ENCODE measurements at regions not wholly inside any gene's neighbourhood (a gene's known extent, or its start where the extent isn't known, plus 50 kb on each side); places are given as distances from the start of the nearest gene placed in this dataset.

DNA sequence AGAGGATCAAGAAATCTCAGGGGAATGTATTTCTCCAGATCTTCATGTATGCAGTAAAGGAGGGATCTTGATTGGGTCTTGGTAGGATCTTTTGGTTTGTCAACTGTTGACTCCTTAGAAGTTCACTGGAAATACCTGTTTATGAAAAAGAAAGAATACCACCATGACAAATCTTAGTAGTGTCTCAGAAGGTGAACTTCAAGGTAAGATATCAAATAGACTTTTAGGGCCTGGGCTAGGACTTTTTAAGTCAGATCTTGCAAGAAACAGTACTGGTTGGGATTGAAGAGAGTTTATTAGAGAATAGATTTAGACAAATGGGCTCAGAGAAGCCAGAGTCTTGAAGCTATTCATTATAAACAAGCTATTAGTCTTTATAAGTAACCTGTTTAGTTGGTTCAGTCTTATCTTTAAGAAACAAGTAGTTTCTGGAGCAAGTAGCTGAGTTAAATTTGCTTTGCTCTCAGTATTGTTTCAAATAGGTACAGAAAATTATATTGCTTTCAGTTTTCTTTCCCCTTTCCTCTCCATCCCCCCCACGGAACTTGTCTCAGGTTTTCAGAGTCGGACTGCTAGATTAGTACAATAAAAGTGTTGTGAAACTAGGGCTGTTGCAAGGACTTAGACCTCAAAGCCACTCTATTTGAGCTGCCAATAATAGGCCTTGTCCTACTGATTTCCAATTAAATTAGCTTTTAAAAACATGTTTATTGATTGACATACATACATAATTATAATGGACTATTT is 529.1 kb upstream of the CITED2 start:
- Mint-ChIP-seq H3K36me3 (ENCODE audit: low read depth) (no peaks in the 10 kb centered on the region), H3K27ac (no peak overlapping the region), H3K4me3 (no peak overlapping the region), H3K9me3 (no peaks in the 10 kb centered on the region), H3K27me3 (no peaks in the 10 kb centered on the region), H3K4me1 (no peaks in the 10 kb centered on the region)
- ChIA-PET POLR2A (no interaction called here), CTCF (interaction anchor here (0.6 kb wide), 1 partner anchor 32 kb away, joined by 3 read pairs; no protein-coding TSS in a partner anchor)
- DNase-seq: no peak

DNA sequence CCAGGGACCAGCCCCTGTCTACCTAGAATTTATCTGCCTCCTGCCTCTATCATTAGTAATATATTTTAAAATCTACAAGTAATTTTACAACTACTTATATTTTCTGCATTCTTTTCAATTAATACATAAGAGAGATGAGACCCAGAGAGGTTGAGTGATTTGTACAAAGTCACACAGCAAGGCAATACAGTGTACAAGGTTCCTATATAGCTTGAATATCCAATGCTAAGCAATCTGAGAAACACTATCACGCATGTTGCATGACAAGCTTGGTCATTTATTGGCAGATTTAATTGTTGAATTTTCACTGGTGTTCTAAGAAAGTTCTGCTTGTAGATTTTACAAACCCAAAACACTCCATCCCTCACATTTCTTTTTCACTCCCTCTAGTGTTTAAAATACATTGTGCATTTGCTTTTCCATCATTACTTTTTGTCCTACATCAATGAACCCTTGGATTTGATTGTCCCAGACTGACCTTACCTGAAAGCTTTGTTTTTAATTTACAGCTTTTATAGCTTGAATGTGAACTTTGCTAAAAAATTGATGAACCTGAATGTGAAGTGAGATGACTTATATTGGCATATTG is 520.9 kb upstream of the CITED2 start:
- peaks cover 3% of the 10 kb centered on the region for H3K27me3 Mint-ChIP-seq

DNA sequence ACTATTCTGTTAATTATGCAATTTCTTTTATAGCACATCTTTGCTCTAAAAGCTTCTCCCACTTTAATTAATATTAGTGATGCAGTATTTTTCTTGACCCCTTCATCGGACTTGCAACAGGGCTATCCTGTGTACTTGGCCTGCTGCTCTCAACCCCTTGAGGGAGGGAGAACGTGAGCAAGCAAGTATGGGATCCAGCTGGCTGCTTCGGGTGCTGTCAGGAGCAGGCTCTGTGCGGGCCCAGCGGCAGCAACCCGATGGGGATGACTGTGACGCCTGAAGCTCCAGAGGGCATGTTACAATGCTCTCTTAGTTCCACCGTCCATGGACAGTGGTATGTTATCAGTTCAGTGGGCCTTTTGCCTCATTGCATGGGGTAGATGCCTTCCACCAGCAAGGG is 519.8 kb upstream of the CITED2 start:
- DNase-seq: no peak
- Mint-ChIP-seq H3K9me3 (no peaks in the 10 kb centered on the region), H3K4me1 (no peaks in the 10 kb centered on the region), H3K4me3 (no peak overlapping the region), H3K27ac (no peak overlapping the region), H3K27me3 (peaks cover 3% of the 10 kb centered on the region), H3K36me3 (ENCODE audit: low read depth) (no peaks in the 10 kb centered on the region)
- POLR2A ChIA-PET: no interaction called here
- CTCF ChIA-PET: interaction anchor here (0.6 kb wide), 1 partner anchor 39 kb away, joined by 4 read pairs; no protein-coding TSS in a partner anchor

More for the DNA sequence above, 520.9 kb upstream of the CITED2 start:
- POLR2A ChIA-PET: no interaction called here
- CTCF ChIA-PET: no interaction called here
- Mint-ChIP-seq H3K4me1 (no peaks in the 10 kb centered on the region), H3K4me3 (no peak overlapping the region), H3K9me3 (no peaks in the 10 kb centered on the region), H3K36me3 (ENCODE audit: low read depth) (no peaks in the 10 kb centered on the region), H3K27ac (no peak overlapping the region)
- no peak for DNase-seq

DNA sequence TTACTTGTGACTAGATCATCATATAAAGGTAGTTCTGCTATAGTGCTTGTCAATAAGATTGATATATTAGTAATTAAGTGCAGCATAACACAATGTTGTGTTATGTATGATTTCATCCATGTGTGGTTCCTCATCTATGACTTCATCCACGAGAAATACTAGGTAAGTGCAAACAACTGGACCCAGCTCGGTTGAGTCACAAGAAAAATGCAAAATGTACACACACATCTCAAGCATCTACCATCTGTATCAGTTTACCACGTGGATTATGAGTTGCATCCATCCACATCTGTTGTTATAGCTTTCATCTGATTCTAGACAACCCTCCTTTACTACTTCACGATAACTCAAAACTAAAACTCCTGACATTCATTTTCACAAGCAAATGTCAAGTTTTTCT is 517.0 kb upstream of the CITED2 start:
- Mint-ChIP-seq H3K27me3 (peaks cover 5% of the 10 kb centered on the region), H3K4me1 (no peaks in the 10 kb centered on the region), H3K27ac (no peak overlapping the region), H3K9me3 (no peaks in the 10 kb centered on the region), H3K4me3 (no peak overlapping the region), H3K36me3 (ENCODE audit: low read depth) (no peaks in the 10 kb centered on the region)
- ChIA-PET POLR2A (no interaction called here), CTCF (no interaction called here)
- no peak for DNase-seq

DNA sequence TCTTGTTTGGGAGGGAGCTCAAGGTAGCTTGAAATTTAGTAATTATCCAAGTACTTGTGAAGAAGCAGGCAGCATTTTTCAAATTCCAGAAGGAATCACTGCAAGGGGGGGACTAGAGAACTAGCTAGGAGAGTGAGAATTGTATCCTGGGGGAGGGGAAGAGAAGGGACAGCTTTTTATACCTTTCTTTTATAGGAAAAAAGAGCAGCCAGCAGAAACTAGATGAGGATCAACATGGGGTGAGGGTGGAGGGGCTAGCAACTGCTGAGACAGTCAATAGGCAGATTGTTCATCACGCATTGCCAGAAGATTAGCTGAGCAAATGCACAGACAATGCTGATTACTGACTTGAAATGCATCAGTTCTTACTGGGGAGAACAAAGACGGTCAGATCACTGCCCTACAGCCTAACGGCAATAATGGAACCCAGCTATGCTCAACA is 514.3 kb upstream of the CITED2 start:
- POLR2A ChIA-PET: no interaction called here

DNA sequence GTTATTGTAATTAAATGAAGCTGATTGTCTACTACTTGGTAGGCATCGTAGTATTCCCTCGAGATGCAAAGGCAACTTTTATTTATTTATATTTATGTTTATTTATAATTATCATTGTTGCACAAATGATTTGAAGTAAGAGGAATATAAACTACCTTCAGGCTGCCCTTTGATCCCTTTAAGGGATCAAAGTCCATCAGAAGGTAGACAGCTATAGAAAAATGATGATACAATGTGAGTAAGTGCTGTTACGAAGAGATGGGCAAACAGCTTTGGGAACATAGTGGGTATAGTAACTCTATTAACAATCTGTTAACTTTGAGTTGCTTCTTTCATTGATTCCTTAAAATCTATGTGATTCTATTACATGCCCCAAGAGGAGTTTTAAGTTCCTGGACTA is 512.8 kb upstream of the CITED2 start:
- Mint-ChIP-seq H3K4me3 (no peak overlapping the region), H3K36me3 (ENCODE audit: low read depth) (no peaks in the 10 kb centered on the region), H3K4me1 (no peaks in the 10 kb centered on the region), H3K27ac (no peak overlapping the region), H3K9me3 (no peaks in the 10 kb centered on the region), H3K27me3 (peaks cover 5% of the 10 kb centered on the region)
- no peak for DNase-seq
- POLR2A ChIA-PET: no interaction called here
- CTCF ChIA-PET: no interaction called here

More for the DNA sequence above, 514.3 kb upstream of the CITED2 start:
- Mint-ChIP-seq H3K27me3 (peaks cover 5% of the 10 kb centered on the region), H3K9me3 (no peaks in the 10 kb centered on the region), H3K4me3 (no peak overlapping the region), H3K27ac (no peak overlapping the region), H3K36me3 (ENCODE audit: low read depth) (no peaks in the 10 kb centered on the region), H3K4me1 (no peaks in the 10 kb centered on the region)
- DNase-seq: no peak
- CTCF ChIA-PET: no interaction called here

DNA sequence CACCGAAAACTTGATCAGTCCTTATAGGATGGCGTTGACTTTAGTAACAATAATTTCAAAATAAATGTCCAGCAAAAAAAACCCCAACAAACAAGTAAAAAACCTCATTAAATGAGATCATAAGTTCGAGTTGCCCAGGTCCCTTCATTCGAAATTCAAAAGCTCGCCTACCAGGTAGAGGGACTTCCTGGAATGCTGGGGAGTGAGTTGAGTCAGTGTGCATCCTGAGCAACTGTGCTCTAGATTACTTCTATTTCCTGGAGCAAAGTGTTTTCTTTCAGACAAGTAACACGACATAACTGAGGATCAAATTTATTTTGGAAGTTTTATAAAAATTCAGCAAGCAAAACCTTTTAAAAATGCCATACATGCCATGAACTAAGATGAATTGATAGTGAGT is 511.9 kb upstream of the CITED2 start:
- Mint-ChIP-seq H3K27ac (no peak overlapping the region), H3K9me3 (no peaks in the 10 kb centered on the region), H3K36me3 (ENCODE audit: low read depth) (no peaks in the 10 kb centered on the region), H3K4me1 (no peaks in the 10 kb centered on the region), H3K4me3 (no peak overlapping the region), H3K27me3 (peaks cover 3% of the 10 kb centered on the region)
- ChIA-PET POLR2A (no interaction called here), CTCF (no interaction called here)
- DNase-seq: no peak

DNA sequence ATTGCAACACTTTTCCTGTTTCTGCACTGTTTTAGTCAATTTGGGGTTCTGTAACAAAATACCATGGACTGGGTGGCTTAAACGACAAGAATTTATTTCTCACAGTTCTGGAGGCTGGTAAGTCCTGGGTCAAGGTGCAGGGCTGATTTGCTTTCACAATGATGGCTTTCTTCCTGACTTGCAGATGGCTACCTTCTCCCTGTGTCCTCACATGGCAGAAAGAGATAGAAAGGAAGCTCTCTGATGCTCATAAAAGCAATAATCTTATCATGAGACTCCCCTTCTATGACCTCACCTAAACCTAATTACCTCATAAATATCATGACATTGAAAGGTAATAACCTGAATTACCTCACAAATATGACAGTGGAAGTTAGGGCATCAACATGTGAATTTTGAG is 511.5 kb upstream of the CITED2 start:
- H3K27ac Mint-ChIP-seq: no peak overlapping the region
- H3K36me3 Mint-ChIP-seq (ENCODE audit: low read depth): no peaks in the 10 kb centered on the region
- no peaks in the 10 kb centered on the region for H3K9me3 Mint-ChIP-seq
- no peak for DNase-seq
- peaks cover 2% of the 10 kb centered on the region for H3K27me3 Mint-ChIP-seq
- CTCF ChIA-PET: no interaction called here
- H3K4me3 Mint-ChIP-seq: no peak overlapping the region
- no peaks in the 10 kb centered on the region for H3K4me1 Mint-ChIP-seq
- POLR2A ChIA-PET: no interaction called here

DNA sequence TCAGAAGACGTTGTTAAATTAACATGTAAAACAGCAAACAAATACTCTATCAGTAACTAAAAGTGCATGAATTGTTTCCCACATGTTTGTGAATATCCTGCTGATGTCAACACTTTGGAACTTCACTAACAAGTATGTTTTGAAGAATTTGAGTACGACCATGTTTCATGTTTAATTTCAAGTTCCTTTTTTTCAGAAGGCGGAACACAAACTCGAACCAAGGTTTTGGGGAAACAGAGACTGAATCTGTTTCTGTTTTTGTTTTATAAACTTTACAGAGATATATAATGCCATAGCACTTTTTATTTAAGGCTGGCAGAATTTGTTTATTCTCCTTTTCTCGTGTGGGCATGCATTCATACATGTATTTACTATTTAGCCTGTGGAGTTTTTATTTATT is 509.3 kb upstream of the CITED2 start:
- ChIA-PET CTCF (no interaction called here), POLR2A (no interaction called here)
- no peaks in the 10 kb centered on the region for H3K36me3 Mint-ChIP-seq (ENCODE audit: low read depth)
- no peak overlapping the region for H3K4me3 Mint-ChIP-seq
- peaks cover 2% of the 10 kb centered on the region for H3K27me3 Mint-ChIP-seq
- DNase-seq: no peak
- no peak overlapping the region for H3K27ac Mint-ChIP-seq
- no peaks in the 10 kb centered on the region for H3K4me1 Mint-ChIP-seq
- no peaks in the 10 kb centered on the region for H3K9me3 Mint-ChIP-seq

DNA sequence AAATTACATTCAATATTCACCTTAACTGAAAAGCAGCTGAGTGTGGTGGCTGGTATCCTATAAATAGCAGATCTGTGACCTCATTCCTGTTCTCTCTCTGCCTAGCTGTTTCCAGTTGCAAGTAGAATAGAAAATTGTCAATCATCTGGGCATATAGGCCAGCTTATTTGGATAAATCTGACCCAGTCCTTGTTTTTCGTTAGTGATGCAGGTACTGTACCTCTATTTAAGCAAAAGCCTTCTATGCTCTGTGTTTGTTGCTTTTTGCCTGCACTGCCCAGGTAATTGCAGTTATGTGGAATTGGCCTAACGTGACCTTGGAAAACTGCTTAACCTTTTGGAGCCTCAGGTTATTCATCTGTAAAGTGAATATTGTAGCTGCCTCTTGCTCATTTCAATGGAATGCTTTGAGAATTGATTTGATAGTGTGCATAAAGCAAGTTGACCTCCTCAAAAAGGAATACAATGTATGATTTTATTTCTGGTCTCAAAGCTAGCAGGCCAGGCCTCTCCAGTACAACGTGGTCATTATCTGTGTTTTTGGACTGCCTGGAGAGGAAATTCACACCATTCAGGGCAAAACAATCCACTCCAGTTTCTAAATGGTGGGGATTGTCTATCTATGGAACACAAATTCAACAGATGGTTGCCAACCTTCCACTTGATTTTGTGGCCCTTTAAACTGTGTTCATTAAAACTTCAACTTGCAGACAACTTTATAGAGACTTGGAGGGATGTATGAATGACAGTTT is 508.7 kb upstream of the CITED2 start:
- DNase-seq: no peak
- ChIA-PET POLR2A (no interaction called here), CTCF (no interaction called here)
- Mint-ChIP-seq H3K4me1 (no peaks in the 10 kb centered on the region), H3K27ac (no peak overlapping the region), H3K9me3 (no peaks in the 10 kb centered on the region), H3K4me3 (no peak overlapping the region), H3K27me3 (peaks cover 2% of the 10 kb centered on the region), H3K36me3 (ENCODE audit: low read depth) (no peaks in the 10 kb centered on the region)

DNA sequence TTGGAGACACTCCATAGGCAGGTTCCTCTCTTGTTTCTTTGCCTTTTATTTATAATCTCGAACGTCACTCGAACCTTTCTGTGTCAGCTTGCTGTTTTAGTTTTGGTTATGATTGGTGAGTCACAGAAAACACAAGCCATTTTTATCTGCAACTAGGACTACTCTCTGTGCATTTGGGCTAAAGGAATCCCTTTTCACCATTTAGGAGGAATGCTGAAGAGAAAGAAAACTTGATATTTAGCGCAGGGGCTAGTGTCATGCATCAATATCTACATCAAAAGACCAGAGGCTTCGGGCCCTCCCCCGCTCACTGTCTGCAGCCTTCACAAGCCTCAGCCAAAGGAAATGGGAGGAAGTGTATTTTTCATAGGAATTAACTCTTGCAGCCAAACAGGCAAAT is 507.8 kb upstream of the CITED2 start:
- H3K4me3 Mint-ChIP-seq: no peak overlapping the region
- POLR2A ChIA-PET: no interaction called here
- H3K27me3 Mint-ChIP-seq: peaks cover 2% of the 10 kb centered on the region
- no peak overlapping the region for H3K27ac Mint-ChIP-seq
- H3K36me3 Mint-ChIP-seq (ENCODE audit: low read depth): no peaks in the 10 kb centered on the region
- CTCF ChIA-PET: no interaction called here
- no peak for DNase-seq
- H3K4me1 Mint-ChIP-seq: no peaks in the 10 kb centered on the region
- no peaks in the 10 kb centered on the region for H3K9me3 Mint-ChIP-seq

DNA sequence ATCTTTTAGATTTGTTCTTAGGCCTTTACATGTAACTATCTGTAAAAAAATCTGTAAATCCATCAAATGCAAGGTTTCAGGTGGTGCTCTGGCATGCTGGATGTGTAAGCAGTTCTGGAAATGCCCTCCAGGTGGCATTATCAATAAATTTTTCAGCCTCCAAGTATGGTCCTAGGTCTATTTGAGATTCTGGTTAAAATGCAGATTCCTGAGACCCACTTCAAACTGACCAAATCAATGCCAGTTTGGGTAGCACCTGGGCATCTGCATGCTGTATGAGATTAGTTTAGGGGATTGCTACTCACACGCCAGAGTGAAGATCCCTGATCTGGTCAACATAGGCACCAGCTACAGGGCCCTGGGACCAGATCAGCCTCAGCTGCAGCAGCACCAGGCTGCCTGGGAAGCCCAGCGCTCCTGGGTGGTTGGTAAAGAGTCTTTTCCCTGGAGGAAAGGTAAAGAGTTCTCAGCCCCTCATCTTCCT is 507.3 kb upstream of the CITED2 start:
- peak; percentile 23 for DNase-seq
- Mint-ChIP-seq H3K9me3 (no peaks in the 10 kb centered on the region), H3K27me3 (no peaks in the 10 kb centered on the region), H3K36me3 (ENCODE audit: low read depth) (no peaks in the 10 kb centered on the region), H3K27ac (no peak overlapping the region), H3K4me1 (no peaks in the 10 kb centered on the region), H3K4me3 (no peak overlapping the region)
- POLR2A ChIA-PET: no interaction called here
- CTCF ChIA-PET: no interaction called here

DNA sequence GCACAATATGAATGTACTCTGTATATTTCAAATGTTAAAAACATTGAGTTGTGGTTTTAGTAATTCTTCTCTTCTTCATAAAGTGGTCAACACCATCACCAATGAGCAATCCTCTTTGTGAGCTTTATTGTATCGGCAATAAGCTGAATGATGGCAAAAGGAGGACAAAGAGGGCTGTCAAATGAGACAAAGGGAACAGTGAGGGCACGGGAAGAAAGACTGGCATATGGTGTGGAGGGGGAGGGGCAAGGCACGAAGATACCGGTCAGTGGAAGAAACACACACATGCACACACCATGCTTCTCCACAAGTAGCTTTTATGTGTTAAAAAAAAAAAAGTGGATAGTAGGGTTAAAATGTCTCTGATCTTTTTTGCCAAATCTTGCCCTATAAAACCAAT is 506.8 kb upstream of the CITED2 start:
- Mint-ChIP-seq H3K4me1 (no peaks in the 10 kb centered on the region), H3K27me3 (no peaks in the 10 kb centered on the region), H3K9me3 (no peaks in the 10 kb centered on the region), H3K27ac (no peak overlapping the region), H3K36me3 (ENCODE audit: low read depth) (no peaks in the 10 kb centered on the region), H3K4me3 (no peak overlapping the region)
- ChIA-PET CTCF (interaction anchor here (0.6 kb wide), 1 partner anchor 18 kb away, joined by 3 read pairs; no protein-coding TSS in a partner anchor), POLR2A (no interaction called here)
- DNase-seq: no peak

Data from activated CD4-positive, alpha-beta T cell treated with anti-CD3 and anti-CD28 coated beads, Interleukin-2, amount 10 ng/mL, durations not matched to agents 7 days and 5 days (primary cell).